ENCODE measurements at regions not wholly inside any gene's neighbourhood (a gene's known extent, or its start where the extent isn't known, plus 50 kb on each side); places are given as distances from the start of the nearest gene placed in this dataset.
"Not testable (repeated sequence)": the region's sequence is repeated elsewhere in the genome, so short reads cannot be mapped to it uniquely, and the experiment has no call there.

GRCh38 chr6:27693766-27694546, 218.2 kb downstream of the OR2B2 start:
- Histone ChIP-seq H2AFZ (replicated peaks; ENCODE audit: low read length, poor library complexity) (peak overlapping the region; percentile 52), H4K91ac (ENCODE audit: insufficient read depth, low read depth, low read length) (no peak overlapping the region), H3K79me1 (ENCODE audit: low read depth in 1 of 2, low read length in 2 of 2) (no peaks in the 10 kb centered on the region), H4K20me1 (ENCODE audit: insufficient read depth, low read length) (no peaks in the 10 kb centered on the region), H3K4ac (ENCODE audit: low read depth, low read length) (no peak overlapping the region), H3K14ac (replicated peaks; ENCODE audit: low read depth, low read length) (no peak overlapping the region), H3K9ac (ENCODE audit: low read depth, low read length) (no peak overlapping the region), H2BK20ac (ENCODE audit: low read depth, low read length) (no peak overlapping the region), H4K5ac (ENCODE audit: low read depth, low read length) (no peak overlapping the region), H3K18ac (ENCODE audit: low read depth, low read length) (no peak overlapping the region), H2BK120ac (ENCODE audit: low read depth, low read length) (no peak overlapping the region), H2BK5ac (ENCODE audit: low read depth, low read length, poor library complexity, severe bottlenecking) (no peak overlapping the region), H3K56ac (ENCODE audit: extremely low read depth, insufficient read depth, low read length) (no peak overlapping the region), H3K4me3 (ENCODE audit: insufficient read depth, low read depth, low read length) (peak overlapping the region; percentile 42; the same call in 1 of the 2 replicates), H3K27me3 (ENCODE audit: control insufficient read depth, insufficient read depth, low read length) (no peaks in the 10 kb centered on the region), H2BK15ac (ENCODE audit: low read depth, low read length) (no peak overlapping the region), H3K23ac (ENCODE audit: low read depth, low read length) (no peak overlapping the region), H3K4me1 (ENCODE audit: control insufficient read depth, insufficient read depth, low read length) (no peaks in the 10 kb centered on the region), H3K36me3 (ENCODE audit: control insufficient read depth, insufficient read depth, low read length) (no peaks in the 10 kb centered on the region), H2AK9ac (replicated peaks; ENCODE audit: low read depth, low read length, poor library complexity) (no peak overlapping the region), H3K9me3 (ENCODE audit: control insufficient read depth, insufficient read depth, low read length) (no peaks in the 10 kb centered on the region), H3K27ac (ENCODE audit: insufficient read depth, low read length) (no peak overlapping the region), H3K9me1 (ENCODE audit: insufficient read depth, low read length) (no peaks in the 10 kb centered on the region), H3K4me2 (ENCODE audit: low read depth, low read length) (peak overlapping the region; percentile 35), H2AK5ac (ENCODE audit: low read depth, low read length) (no peak overlapping the region), H4K8ac (ENCODE audit: low read depth in 2 of 2, low read length in 2 of 2) (no peak overlapping the region)
- dilution Hi-C loops (cut with HindIII; ENCODE audit: low sequenced_read_pairs, unreplicated experiment) (no loop called here), intact Hi-C loops (cut with micrococcal nuclease) (no loop called here), in situ Hi-C loops (cut with MboI; ENCODE audit: low sequenced_read_pairs) (no loop called here)
- DNase-seq: no peak
- no TSS peak for BruUV-seq (replicated peaks)
- 2% methylated on average over 9 of the region's 34 CpGs; no CpG with 5 or more reads in 1 of the 2 experiments for WGBS, 2 experiments (ENCODE audit: extremely low coverage in 2 of 2, insufficient read length in 1 of 2)
- TF ChIP-seq BHLHE40 (IDR thresholded peaks at IDR 0.05; ENCODE audit: low read depth, low read length) (no peak), CEBPB (IDR thresholded peaks at IDR 0.05; ENCODE audit: low read depth, low read length) (no peak), MXI1 (IDR thresholded peaks at IDR 0.05; ENCODE audit: borderline replicate concordance, low read depth, low read length) (no peak), NFE2L2 (IDR thresholded peaks at IDR 0.05; ENCODE audit: low read depth, low read length) (no peak)
- ChIA-PET CTCF (no interaction called here), POLR2A (ENCODE audit: unreplicated experiment) (no interaction called here)
- ATAC-seq (ENCODE audit: low read depth): no peak

GRCh38 chr6:27692133-27692532, 219.2 kb upstream of the ZNF184 start:
- H3K27ac ChIP-seq (ENCODE audit: insufficient read depth, low read length); H3K4me2 ChIP-seq (ENCODE audit: low read depth, low read length); H3K4me3 ChIP-seq (ENCODE audit: insufficient read depth, low read depth, low read length); H3K9me1 ChIP-seq (ENCODE audit: insufficient read depth, low read length); in situ Hi-C loops (cut with MboI; ENCODE audit: low sequenced_read_pairs); H3K9ac ChIP-seq (ENCODE audit: low read depth, low read length); H3K79me1 ChIP-seq (ENCODE audit: low read depth in 1 of 2, low read length in 2 of 2); H2AFZ ChIP-seq (replicated peaks; ENCODE audit: low read length, poor library complexity); H3K9me3 ChIP-seq (ENCODE audit: control insufficient read depth, insufficient read depth, low read length); intact Hi-C loops (cut with micrococcal nuclease); H3K18ac ChIP-seq (ENCODE audit: low read depth, low read length); H4K20me1 ChIP-seq (ENCODE audit: insufficient read depth, low read length); dilution Hi-C loops (cut with HindIII; ENCODE audit: low sequenced_read_pairs, unreplicated experiment); H4K5ac ChIP-seq (ENCODE audit: low read depth, low read length); H2AK9ac ChIP-seq (replicated peaks; ENCODE audit: low read depth, low read length, poor library complexity); CTCF ChIA-PET; POLR2A ChIA-PET (ENCODE audit: unreplicated experiment); H3K27me3 ChIP-seq (ENCODE audit: control insufficient read depth, insufficient read depth, low read length); H2AK5ac ChIP-seq (ENCODE audit: low read depth, low read length); H3K4ac ChIP-seq (ENCODE audit: low read depth, low read length); H4K8ac ChIP-seq (ENCODE audit: low read depth in 2 of 2, low read length in 2 of 2); DNase-seq; H3K4me1 ChIP-seq (ENCODE audit: control insufficient read depth, insufficient read depth, low read length); H3K56ac ChIP-seq (ENCODE audit: extremely low read depth, insufficient read depth, low read length); H4K91ac ChIP-seq (ENCODE audit: insufficient read depth, low read depth, low read length); H2BK5ac ChIP-seq (ENCODE audit: low read depth, low read length, poor library complexity, severe bottlenecking); H2BK120ac ChIP-seq (ENCODE audit: low read depth, low read length); H3K23ac ChIP-seq (ENCODE audit: low read depth, low read length); H3K14ac ChIP-seq (replicated peaks; ENCODE audit: low read depth, low read length); BruUV-seq (replicated peaks); H3K36me3 ChIP-seq (ENCODE audit: control insufficient read depth, insufficient read depth, low read length); H2BK15ac ChIP-seq (ENCODE audit: low read depth, low read length); ATAC-seq (ENCODE audit: low read depth); H2BK20ac ChIP-seq (ENCODE audit: low read depth, low read length): not testable (repeated sequence)
- WGBS, 2 experiments (ENCODE audit: extremely low coverage in 2 of 2, insufficient read length in 1 of 2): 87% methylated on average over 3 of the region's 10 CpGs; no CpG with 5 or more reads in 1 of the 2 experiments

All from IMR-90 (cell line).